ENCODE measurements at regions not wholly inside any gene's neighbourhood (a gene's known extent, or its start where the extent isn't known, plus 50 kb on each side); places are given as distances from the start of the nearest gene placed in this dataset.

GRCh38 chr17:79545251-79546005 is 65.4 kb downstream of the RBFOX3 start:
- TF ChIP-seq POLR2A (IDR thresholded peaks at IDR 0.05): no peak
- TF ChIP-seq CTCF (IDR thresholded peaks at IDR 0.05 in 8 of 11, conservative IDR thresholded peaks at IDR 0.05 in 3 of 11): no peak
